OCI-LY7 (cell line): ENCODE measurements at regions not wholly inside any gene's neighbourhood (a gene's known extent, or its start where the extent isn't known, plus 50 kb on each side); places are given as distances from the start of the nearest gene placed in this dataset.

Experiments
- EZH2phosphoT487 ChIP-seq: fragments of 200-600 bp; sonication (generic); IDR thresholded peaks from 2 replicates; pipeline ENCODE4 v1.6.1; 2018; ENCODE audit warnings: low read depth, borderline replicate concordance, mild to moderate bottlenecking, mixed run types, antibody characterized with exemption, low read length, moderate library complexity, mixed read lengths
- TF ChIP-seq, protein P1 (sequence below): fragments of 200-600 bp; sonication (generic); conservative IDR thresholded peaks from 2 replicates; pipeline ENCODE4 v1.5.1; 2014; ENCODE audit warnings: mild to moderate bottlenecking, antibody characterized with exemption, low read length, moderate library complexity, mixed read lengths

DNA sequence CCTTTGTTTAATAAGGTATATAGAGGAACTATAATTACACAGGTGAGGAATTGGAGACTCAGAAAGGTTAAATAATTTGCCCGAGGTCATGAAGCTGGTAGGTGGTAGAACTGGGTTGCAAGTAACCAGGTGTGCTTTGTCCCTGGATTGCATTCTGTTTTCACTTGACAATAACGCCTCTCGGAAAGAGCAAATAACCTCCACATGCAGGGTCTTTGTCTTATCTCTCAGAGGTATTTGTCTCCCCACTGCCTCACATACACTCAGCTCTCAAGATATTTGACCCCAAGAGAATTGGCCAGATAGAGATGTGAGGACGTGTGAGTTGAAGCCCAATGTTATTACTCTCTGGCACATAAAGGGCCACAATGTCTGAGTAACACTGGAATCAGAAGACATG is 320.9 kb upstream of the ONECUT1 start:
- TF ChIP-seq, protein P1, sequence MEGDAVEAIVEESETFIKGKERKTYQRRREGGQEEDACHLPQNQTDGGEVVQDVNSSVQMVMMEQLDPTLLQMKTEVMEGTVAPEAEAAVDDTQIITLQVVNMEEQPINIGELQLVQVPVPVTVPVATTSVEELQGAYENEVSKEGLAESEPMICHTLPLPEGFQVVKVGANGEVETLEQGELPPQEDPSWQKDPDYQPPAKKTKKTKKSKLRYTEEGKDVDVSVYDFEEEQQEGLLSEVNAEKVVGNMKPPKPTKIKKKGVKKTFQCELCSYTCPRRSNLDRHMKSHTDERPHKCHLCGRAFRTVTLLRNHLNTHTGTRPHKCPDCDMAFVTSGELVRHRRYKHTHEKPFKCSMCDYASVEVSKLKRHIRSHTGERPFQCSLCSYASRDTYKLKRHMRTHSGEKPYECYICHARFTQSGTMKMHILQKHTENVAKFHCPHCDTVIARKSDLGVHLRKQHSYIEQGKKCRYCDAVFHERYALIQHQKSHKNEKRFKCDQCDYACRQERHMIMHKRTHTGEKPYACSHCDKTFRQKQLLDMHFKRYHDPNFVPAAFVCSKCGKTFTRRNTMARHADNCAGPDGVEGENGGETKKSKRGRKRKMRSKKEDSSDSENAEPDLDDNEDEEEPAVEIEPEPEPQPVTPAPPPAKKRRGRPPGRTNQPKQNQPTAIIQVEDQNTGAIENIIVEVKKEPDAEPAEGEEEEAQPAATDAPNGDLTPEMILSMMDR: no peak
- no peak for TF ChIP-seq EZH2phosphoT487
